Peyer's patch (tissue), 4 donors: ENCODE measurements at regions not wholly inside any gene's neighbourhood (a gene's known extent, or its start where the extent isn't known, plus 50 kb on each side); places are given as distances from the start of the nearest gene placed in this dataset.

Experiments used
- CTCF ChIP-seq, 6 experiments: fragments of 450-650 bp in 4 of 6; fragments of 200-600 bp in 2 of 6; sonication (generic) in 1 of 6; IDR thresholded peaks; one replicate each; pipeline ENCODE4 v1.5.1; 2017 to 2019; ENCODE audit warnings: antibody characterized with exemption in 6 of 6, mild to moderate bottlenecking in 3 of 6, moderate library complexity in 1 of 6
- POLR2A ChIP-seq, 2 donors: fragments of 450-650 bp; IDR thresholded peaks; one replicate each; pipeline ENCODE4 v1.5.1; 2017; ENCODE audit warnings: antibody characterized with exemption in 2 of 2, mild to moderate bottlenecking in 2 of 2, moderate library complexity in 2 of 2

DNA sequence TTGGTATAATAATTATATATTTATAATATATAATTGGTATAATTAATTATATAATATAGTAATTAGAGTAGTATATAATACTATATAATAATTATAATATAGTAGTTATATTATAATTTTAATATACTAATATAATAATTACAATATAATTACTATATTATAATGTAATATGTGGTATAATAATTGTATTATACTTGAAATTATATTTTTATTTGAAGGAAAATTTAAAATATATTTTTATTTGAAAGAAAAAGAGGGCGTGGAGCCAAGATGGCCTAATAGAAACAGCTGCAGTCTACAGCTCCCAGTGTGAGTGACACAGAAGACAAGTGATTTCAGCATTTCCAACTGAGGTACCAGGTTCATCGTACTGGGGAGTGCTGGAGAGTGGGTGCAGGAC, 365.9 kb downstream of the MMUT start:
- no peak for TF ChIP-seq POLR2A (IDR thresholded peaks at IDR 0.05)
- TF ChIP-seq CTCF (IDR thresholded peaks at IDR 0.05), result no peak
